Testis (tissue), 2 donors: ENCODE measurements at regions not wholly inside any gene's neighbourhood (a gene's known extent, or its start where the extent isn't known, plus 50 kb on each side); places are given as distances from the start of the nearest gene placed in this dataset.
"Not testable (repeated sequence)": the region's sequence is repeated elsewhere in the genome, so short reads cannot be mapped to it uniquely, and the experiment has no call there.

Experiments
- DNase-seq: peaks from one replicate; pipeline ENCODE4 v3.0.0-alpha.2; 2019
- H3K27ac ChIP-seq, 2 donors: fragments of 200-600 bp; sonication (generic); one replicate each; pipeline ENCODE4 v1.5.1; 2019
- H3K27me3 ChIP-seq: fragments of 200-600 bp; sonication (generic); one replicate; pipeline ENCODE4 v1.5.1; 2019
- H3K36me3 ChIP-seq: fragments of 200-600 bp; sonication (generic); one replicate; pipeline ENCODE4 v1.5.1; 2017; ENCODE audit warnings: low read depth; ENCODE audit errors: missing control alignments
- H3K4me1 ChIP-seq: fragments of 200-600 bp; sonication (generic); one replicate; pipeline ENCODE4 v1.5.1; 2019
- H3K4me3 ChIP-seq, 2 donors: fragments of 200-600 bp; sonication (generic); one replicate each; pipeline ENCODE4 v1.5.1; 2017 to 2019
- H3K9me3 ChIP-seq: fragments of 200-600 bp; sonication (generic); one replicate; pipeline ENCODE4 v1.5.1; 2017
- POLR2A ChIP-seq: fragments of 450-650 bp; IDR thresholded peaks from one replicate; pipeline ENCODE4 v1.6.1; 2017; ENCODE audit warnings: antibody characterized with exemption, mild to moderate bottlenecking, moderate library complexity
- WGBS, 2 donors: methylation state at CpG; one replicate each; pipeline ENCODE4 v1.1.5; 2018; 5-methylcytosine and 5-hydroxymethylcytosine counted together
- intact Hi-C: fragments of 100-400 bp; cut with DNase I; formaldehyde crosslinking; loops from one replicate; pipeline ENCODE4 v1.15.1; 2023; ENCODE audit warnings: low total_unique reads
- TF ChIP-seq, protein P1 (sequence below), 3 experiments: fragments of 450-650 bp in 2 of 3; fragments of 200-600 bp in 1 of 3; sonication (generic) in 1 of 3; IDR thresholded peaks; one replicate each; pipeline ENCODE4 v1.5.1; 2016 to 2019; ENCODE audit warnings: antibody characterized with exemption in 3 of 3, mild to moderate bottlenecking in 2 of 3, moderate library complexity in 1 of 3

DNA sequence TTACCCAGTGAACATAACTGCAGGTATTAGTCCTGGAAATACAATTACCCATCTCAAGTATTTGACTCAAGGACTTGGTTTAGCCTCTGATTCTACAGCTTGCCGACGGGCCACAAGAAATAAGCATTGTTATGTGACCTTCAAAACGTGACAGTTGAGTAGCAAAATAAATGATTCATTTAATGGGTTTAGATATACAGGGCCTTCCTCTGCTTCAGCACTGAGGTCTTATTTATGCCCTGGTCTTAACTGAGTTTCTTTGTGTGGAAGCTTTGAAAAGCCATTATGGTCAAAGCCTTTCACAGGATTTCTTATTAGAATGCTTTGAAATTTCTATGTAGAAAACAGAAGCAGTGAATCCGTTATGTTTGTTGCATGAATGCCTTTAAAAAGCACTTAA lies 899.2 kb upstream of the API5 start:
- H3K27me3 ChIP-seq, result no peaks in the 10 kb centered on the region
- no peaks in the 10 kb centered on the region for H3K36me3 ChIP-seq
- intact Hi-C loops, result no loop called here
- H3K4me3 ChIP-seq, result no peak overlapping the region
- H3K27ac ChIP-seq, result no peak overlapping the region
- H3K9me3 ChIP-seq, result no peaks in the 10 kb centered on the region
- H3K4me1 ChIP-seq, result no peaks in the 10 kb centered on the region
- TF ChIP-seq POLR2A, result no peak
- TF ChIP-seq, protein P1, sequence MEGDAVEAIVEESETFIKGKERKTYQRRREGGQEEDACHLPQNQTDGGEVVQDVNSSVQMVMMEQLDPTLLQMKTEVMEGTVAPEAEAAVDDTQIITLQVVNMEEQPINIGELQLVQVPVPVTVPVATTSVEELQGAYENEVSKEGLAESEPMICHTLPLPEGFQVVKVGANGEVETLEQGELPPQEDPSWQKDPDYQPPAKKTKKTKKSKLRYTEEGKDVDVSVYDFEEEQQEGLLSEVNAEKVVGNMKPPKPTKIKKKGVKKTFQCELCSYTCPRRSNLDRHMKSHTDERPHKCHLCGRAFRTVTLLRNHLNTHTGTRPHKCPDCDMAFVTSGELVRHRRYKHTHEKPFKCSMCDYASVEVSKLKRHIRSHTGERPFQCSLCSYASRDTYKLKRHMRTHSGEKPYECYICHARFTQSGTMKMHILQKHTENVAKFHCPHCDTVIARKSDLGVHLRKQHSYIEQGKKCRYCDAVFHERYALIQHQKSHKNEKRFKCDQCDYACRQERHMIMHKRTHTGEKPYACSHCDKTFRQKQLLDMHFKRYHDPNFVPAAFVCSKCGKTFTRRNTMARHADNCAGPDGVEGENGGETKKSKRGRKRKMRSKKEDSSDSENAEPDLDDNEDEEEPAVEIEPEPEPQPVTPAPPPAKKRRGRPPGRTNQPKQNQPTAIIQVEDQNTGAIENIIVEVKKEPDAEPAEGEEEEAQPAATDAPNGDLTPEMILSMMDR (IDR thresholded peaks at IDR 0.05), result no peak
- no peak for DNase-seq
- 37 to 66% methylated on average over 4 of the region's 4 CpGs for WGBS, 2 donors

DNA sequence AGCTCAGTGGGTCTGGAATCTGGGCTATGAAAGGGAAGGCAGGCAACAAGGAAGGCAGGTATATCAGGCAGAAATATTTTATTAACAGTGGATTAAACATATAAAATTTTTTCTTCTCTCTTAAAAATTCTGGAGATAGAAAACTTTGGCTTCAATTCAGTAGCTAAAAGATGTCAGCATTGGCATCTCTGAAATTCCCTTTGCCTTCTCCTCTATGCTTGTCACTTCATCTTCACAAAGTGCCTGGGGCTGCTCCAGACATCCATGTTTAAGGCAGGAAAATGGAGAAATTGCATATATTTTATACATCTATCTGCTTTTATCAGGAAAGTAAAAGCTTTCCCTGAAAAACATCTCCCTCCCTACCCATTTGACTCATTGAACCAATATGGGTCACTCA lies 894.1 kb upstream of the API5 start:
- H3K27me3 ChIP-seq, result no peaks in the 10 kb centered on the region
- H3K9me3 ChIP-seq, result no peaks in the 10 kb centered on the region
- no peaks in the 10 kb centered on the region for H3K4me1 ChIP-seq
- no peaks in the 10 kb centered on the region for H3K36me3 ChIP-seq
- intact Hi-C loops, result no loop called here
- DNase-seq, result no peak
- TF ChIP-seq POLR2A, result no peak
- TF ChIP-seq, protein P1 (IDR thresholded peaks at IDR 0.05), result no peak
- H3K4me3 ChIP-seq, result no peak overlapping the region
- no peak overlapping the region for H3K27ac ChIP-seq

DNA sequence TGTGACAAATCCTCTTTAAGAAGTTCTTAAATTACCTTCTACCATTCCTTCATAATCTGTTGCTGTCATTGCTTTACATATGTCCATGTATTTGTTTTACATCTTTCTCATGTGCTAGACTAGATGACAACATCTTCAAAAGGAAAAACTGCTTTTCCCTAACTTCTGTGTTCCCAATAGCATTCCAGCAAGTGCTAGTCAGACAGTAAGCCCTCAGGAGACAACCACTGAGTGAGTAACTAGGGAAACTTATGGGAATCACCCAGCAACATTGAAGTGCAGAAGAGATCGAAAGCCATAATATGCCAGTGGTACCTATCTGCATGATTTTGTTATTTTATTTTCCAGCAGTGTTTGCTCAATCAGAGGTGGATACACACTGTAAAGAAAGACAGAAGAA lies 889.7 kb upstream of the API5 start:
- Histone ChIP-seq H3K36me3 (no peaks in the 10 kb centered on the region), H3K27me3 (no peaks in the 10 kb centered on the region), H3K27ac (no peak overlapping the region), H3K4me3 (no peak overlapping the region), H3K4me1 (no peaks in the 10 kb centered on the region), H3K9me3 (no peaks in the 10 kb centered on the region)
- intact Hi-C loops, result no loop called here
- DNase-seq, result no peak
- WGBS, 2 donors, result 96 to 97% methylated on average over 1 of the region's 1 CpG
- TF ChIP-seq, protein P1 (IDR thresholded peaks at IDR 0.05), result no peak

DNA sequence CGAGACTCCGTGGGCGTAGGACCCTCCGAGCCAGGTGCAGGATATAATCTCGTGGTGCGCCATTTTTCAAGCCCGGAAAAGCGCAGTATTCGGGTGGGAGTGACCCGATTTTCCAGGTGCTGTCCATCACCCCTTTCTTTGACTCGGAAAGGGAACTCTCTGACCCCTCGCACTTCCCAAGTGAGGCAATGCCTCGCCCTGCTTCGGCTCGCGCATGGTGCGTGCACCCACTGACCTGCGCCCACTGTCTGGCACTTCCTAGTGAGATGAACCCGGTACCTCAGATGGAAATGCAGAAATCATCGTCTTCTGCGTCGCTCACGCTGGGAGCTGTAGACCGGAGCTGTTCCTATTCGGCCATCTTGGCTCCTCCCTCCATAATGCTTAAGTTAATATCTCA lies 876.9 kb upstream of the API5 start:
- not testable (repeated sequence) for H3K4me3 ChIP-seq

DNA sequence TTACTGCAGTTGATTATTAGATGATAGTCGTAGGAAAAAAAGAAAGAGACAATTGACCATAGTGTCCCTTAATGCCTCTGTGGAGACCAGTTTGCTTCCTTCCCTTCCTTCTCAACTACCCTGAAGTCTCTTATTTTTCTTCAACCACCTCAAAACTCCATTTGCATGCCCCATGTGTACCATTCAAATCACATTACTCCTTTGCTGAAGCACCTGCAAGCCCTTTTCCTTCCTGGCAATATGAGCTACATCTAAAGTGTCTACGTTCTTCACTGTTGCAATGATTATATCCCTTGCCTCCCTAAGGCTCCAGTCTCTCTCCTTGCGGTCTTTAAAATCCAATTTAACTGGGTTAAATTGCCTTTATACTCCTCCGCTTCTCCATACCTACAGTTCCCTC lies 867.4 kb upstream of the API5 start:
- no peaks in the 10 kb centered on the region for H3K4me1 ChIP-seq
- H3K27ac ChIP-seq, result no peak overlapping the region
- intact Hi-C loops, result no loop called here
- no peaks in the 10 kb centered on the region for H3K36me3 ChIP-seq
- no peaks in the 10 kb centered on the region for H3K27me3 ChIP-seq
- TF ChIP-seq, protein P1 (IDR thresholded peaks at IDR 0.05), result no peak
- no peak for TF ChIP-seq POLR2A
- no peak overlapping the region for H3K4me3 ChIP-seq
- H3K9me3 ChIP-seq, result no peaks in the 10 kb centered on the region
- no peak for DNase-seq
- 64 to 73% methylated on average over 4 of the region's 4 CpGs for WGBS, 2 donors

More for the DNA sequence above, 876.9 kb upstream of the API5 start:
- WGBS, 2 donors, result 92 to 94% methylated on average over 24 to 25 of the region's 25 CpGs
- H3K27me3 ChIP-seq, H3K9me3 ChIP-seq, intact Hi-C loops, DNase-seq, H3K36me3 ChIP-seq, H3K27ac ChIP-seq, H3K4me1 ChIP-seq: not testable (repeated sequence)
